HEK293T (cell line): ENCODE measurements at regions not wholly inside any gene's neighbourhood (a gene's known extent, or its start where the extent isn't known, plus 50 kb on each side); places are given as distances from the start of the nearest gene placed in this dataset.

ENCODE experiments used
- CTCF ChIA-PET: fragments of 350-600 bp; formaldehyde crosslinking; extraction: SDS; loops from one replicate; lab custom pipeline; 2021; ENCODE audit warnings: antibody characterized with exemption, inconsistent platforms; lab: Yijun Ruan, JAX
- POLR2A ChIA-PET: fragments of 350-600 bp; formaldehyde crosslinking; extraction: SDS; loops from one replicate; lab custom pipeline; 2020; ENCODE audit warnings: antibody characterized with exemption, inconsistent platforms; lab: Yijun Ruan, JAX
- DNase-seq: peaks from one replicate; pipeline ENCODE4 v3.0.0; 2012; ENCODE audit warnings: mixed read lengths; ENCODE audit errors: extremely low spot score
- ARNT ChIP-seq: fragments of 450-650 bp; IDR thresholded peaks from 2 replicates; pipeline ENCODE4 v1.6.1; 2017; ENCODE audit warnings: mild to moderate bottlenecking
- BHLHE40 ChIP-seq: fragments of 450-650 bp; IDR thresholded peaks from 2 replicates; pipeline ENCODE4 v1.6.1; 2016; ENCODE audit warnings: mild to moderate bottlenecking, moderate library complexity, borderline replicate concordance
- CTBP1 ChIP-seq: fragments of 450-650 bp; IDR thresholded peaks from 2 replicates; pipeline ENCODE4 v1.6.1; 2016; ENCODE audit warnings: borderline replicate concordance
- ELF4 ChIP-seq: fragments of 450-650 bp; IDR thresholded peaks from 2 replicates; pipeline ENCODE4 v1.6.1; 2017; ENCODE audit warnings: antibody characterized with exemption
- FOXA1 ChIP-seq: fragments of 450-650 bp; IDR thresholded peaks from 2 replicates; pipeline ENCODE4 v1.6.1; 2016; ENCODE audit warnings: mild to moderate bottlenecking
- FOXK2 ChIP-seq: fragments of 450-650 bp; IDR thresholded peaks from 2 replicates; pipeline ENCODE4 v1.6.1; 2016; ENCODE audit warnings: mild to moderate bottlenecking
- FOXM1 ChIP-seq: fragments of 450-650 bp; IDR thresholded peaks from 2 replicates; pipeline ENCODE4 v1.6.1; 2017; ENCODE audit warnings: mild to moderate bottlenecking, borderline replicate concordance
- HDGF ChIP-seq: fragments of 450-650 bp; IDR thresholded peaks from 2 replicates; pipeline ENCODE4 v1.6.1; 2017; ENCODE audit warnings: antibody characterized with exemption, borderline replicate concordance
- L3MBTL2 ChIP-seq: fragments of 450-650 bp; conservative IDR thresholded peaks from 2 replicates; pipeline ENCODE4 v1.6.1; 2016; ENCODE audit warnings: mild to moderate bottlenecking
- LEF1 ChIP-seq: fragments of 450-650 bp; IDR thresholded peaks from 2 replicates; pipeline ENCODE4 v1.6.1; 2017; ENCODE audit warnings: mild to moderate bottlenecking, borderline replicate concordance
- NFRKB ChIP-seq: fragments of 450-650 bp; IDR thresholded peaks from 2 replicates; pipeline ENCODE4 v1.6.1; 2016; ENCODE audit warnings: mild to moderate bottlenecking, moderate library complexity
- PKNOX1 ChIP-seq: fragments of 450-650 bp; IDR thresholded peaks from 2 replicates; pipeline ENCODE4 v1.6.1; 2016
- SP1 ChIP-seq: fragments of 450-650 bp; IDR thresholded peaks from 2 replicates; pipeline ENCODE4 v1.6.1; 2017
- SUZ12 ChIP-seq: fragments of 450-650 bp; IDR thresholded peaks from 2 replicates; pipeline ENCODE4 v1.6.1; 2016; ENCODE audit warnings: mild to moderate bottlenecking
- TARDBP ChIP-seq: fragments of 450-650 bp; IDR thresholded peaks from 2 replicates; pipeline ENCODE4 v1.6.1; 2016
- ZNF384 ChIP-seq: fragments of 450-650 bp; IDR thresholded peaks from 2 replicates; pipeline ENCODE4 v1.6.1; 2016

- POLR2A ChIA-PET: interaction anchor here (0.7 to 1.4 kb wide), 2 partner anchors 20 to 55 kb away, joined by 3 read pairs; no protein-coding TSS in a partner anchor
- TF ChIP-seq CTBP1 (no peak), LEF1 (no peak), SP1 (no peak), PKNOX1 (no peak), FOXA1 (no peak), NFRKB (no peak), L3MBTL2 (no peak), FOXM1 (no peak), ARNT (no peak), ELF4 (no peak), HDGF (no peak), TARDBP (no peak), SUZ12 (no peak), BHLHE40 (no peak), ZNF384 (no peak), FOXK2 (no peak)
- CTCF ChIA-PET: no interaction called here
- DNase-seq: no peak
These were observed 52.2 kb upstream of the HGFAC start for GRCh38 chr4:3389233-3390215.

- POLR2A ChIA-PET: no interaction called here
- no peak for DNase-seq
- CTCF ChIA-PET: no interaction called here
- TF ChIP-seq FOXA1 (no peak), BHLHE40 (no peak), ARNT (no peak), ZNF384 (no peak), FOXK2 (no peak), NFRKB (no peak), TARDBP (no peak), L3MBTL2 (no peak), PKNOX1 (no peak), FOXM1 (no peak)
These were observed 51.4 kb upstream of the HGFAC start for GRCh38 chr4:3390288-3390811.

GRCh38 chr4:3391422-3391821 is 50.3 kb upstream of the HGFAC start:
- TF ChIP-seq ARNT: no peak
- TF ChIP-seq PKNOX1: no peak
- no peak for TF ChIP-seq LEF1
- no peak for TF ChIP-seq HDGF
- TF ChIP-seq FOXM1: no peak
- TF ChIP-seq ELF4: no peak
- no peak for TF ChIP-seq L3MBTL2
- TF ChIP-seq FOXA1: no peak
- no peak for TF ChIP-seq SUZ12
- TF ChIP-seq ZNF384: no peak
- TF ChIP-seq CTBP1: no peak
- TF ChIP-seq FOXK2: no peak
- no peak for TF ChIP-seq NFRKB
- no peak for TF ChIP-seq BHLHE40
- no peak for TF ChIP-seq TARDBP
- no peak for TF ChIP-seq SP1
- DNase-seq: no peak
- ChIA-PET POLR2A (no interaction called here), CTCF (no interaction called here)
